ENCODE measurements at regions not wholly inside any gene's neighbourhood (a gene's known extent, or its start where the extent isn't known, plus 50 kb on each side); places are given as distances from the start of the nearest gene placed in this dataset.
"Not testable (repeated sequence)": the region's sequence is repeated elsewhere in the genome, so short reads cannot be mapped to it uniquely, and the experiment has no call there.

DNA sequence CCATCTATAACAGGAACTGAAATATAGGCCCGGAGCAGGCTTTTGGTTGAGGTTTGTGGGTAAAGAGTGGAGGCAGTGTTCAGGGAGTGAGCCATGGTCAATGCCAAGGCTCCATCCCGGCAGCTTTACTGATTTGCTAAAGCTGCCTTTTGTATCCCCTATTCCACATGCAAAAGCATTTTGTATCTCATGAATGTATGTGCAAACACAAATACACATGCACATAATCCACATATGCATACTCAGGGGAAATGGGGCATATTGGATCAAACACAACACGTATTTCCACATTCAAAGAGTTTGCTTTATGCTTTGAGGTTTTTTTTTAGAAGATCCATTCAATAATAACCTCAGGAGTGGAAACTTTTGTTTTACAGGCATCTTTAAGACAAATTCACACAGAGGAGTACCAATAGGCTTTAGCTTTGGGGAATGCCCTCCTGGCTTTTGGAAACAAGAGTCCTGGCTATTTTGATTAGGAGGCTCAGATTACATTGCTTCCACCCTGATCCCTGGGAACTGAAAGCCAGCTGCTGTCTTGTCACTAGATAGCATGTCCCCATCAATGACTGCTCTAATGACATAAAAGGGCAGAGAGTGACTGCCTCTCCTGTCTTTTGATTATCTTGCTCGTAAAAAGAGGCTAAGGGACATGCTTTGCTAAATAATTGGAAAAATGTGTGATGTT lies 263.2 kb downstream of the EN1 start:
- no peak for DNase-seq
- no peak for TF ChIP-seq GATA1 (IDR thresholded peaks at IDR 0.05; ENCODE audit: low read depth, low read length)
- no peak for TF ChIP-seq POLR2A (IDR thresholded peaks at IDR 0.05; ENCODE audit: low read length)

DNA sequence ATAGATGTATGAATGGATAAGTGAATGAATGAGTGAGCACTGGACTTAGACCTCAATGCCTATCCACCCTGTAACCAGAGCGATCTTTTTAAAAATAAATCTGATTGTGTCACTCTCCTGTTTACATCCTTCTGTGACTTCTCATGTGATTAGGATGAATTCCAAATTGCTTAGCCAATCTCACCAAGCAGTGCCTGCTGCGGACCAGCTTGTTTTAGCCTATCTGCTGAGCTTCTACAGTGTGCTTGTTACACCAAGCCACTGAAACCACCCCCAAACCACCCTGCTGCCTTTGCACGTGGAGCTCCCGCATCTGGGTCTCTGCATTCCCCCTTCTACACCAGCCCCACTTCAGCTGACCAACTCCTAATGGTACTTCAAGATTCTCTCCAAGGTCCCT lies 265.4 kb downstream of the EN1 start:
- TF ChIP-seq GATA1 (IDR thresholded peaks at IDR 0.05; ENCODE audit: low read depth, low read length) (no peak), POLR2A (IDR thresholded peaks at IDR 0.05; ENCODE audit: low read length) (no peak)
- no peak for DNase-seq

DNA sequence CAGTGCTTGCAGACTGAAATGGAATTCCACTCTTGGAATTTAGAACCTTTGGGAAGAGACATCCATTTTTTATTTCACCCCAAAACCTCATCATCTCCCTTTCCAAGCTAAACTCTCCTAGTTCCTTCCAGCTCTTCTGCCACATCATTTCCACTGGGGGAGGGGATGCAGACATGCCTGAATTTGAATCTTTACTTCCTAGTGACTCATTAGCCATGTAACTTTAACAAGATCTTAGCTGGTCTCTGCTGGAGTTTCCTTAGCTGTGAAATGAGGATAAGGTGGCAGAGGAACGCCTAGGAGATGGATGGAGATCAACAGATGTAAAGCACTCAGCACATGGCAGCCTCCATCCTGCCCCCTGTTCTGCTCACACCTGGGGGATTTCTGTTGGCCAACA lies 266.8 kb downstream of the EN1 start:
- TF ChIP-seq POLR2A (IDR thresholded peaks at IDR 0.05; ENCODE audit: low read length) (no peak), GATA1 (IDR thresholded peaks at IDR 0.05; ENCODE audit: low read depth, low read length) (no peak)
- DNase-seq = no peak

DNA sequence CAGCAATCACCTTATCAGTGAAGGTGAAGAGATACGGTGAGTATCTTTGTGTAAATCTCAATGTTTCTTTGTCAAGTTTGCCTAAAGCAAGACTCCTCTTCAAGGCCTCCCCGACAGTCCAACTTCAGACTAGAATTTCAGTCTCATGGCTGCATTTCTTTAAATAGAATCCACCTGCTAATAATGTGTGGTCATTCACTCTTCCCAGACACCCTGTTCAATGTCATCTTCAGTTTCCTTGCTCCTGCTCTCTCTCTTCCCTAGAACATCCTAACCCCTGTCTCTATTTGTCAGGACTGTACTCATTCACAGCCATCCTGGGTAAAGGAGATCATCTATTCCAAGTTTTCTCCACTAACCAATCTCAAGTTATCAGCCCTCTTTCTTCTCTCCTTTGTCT lies 267.3 kb downstream of the EN1 start:
- TF ChIP-seq GATA1 (IDR thresholded peaks at IDR 0.05; ENCODE audit: low read depth, low read length) = no peak
- TF ChIP-seq POLR2A (IDR thresholded peaks at IDR 0.05; ENCODE audit: low read length) = no peak
- no peak for DNase-seq

DNA sequence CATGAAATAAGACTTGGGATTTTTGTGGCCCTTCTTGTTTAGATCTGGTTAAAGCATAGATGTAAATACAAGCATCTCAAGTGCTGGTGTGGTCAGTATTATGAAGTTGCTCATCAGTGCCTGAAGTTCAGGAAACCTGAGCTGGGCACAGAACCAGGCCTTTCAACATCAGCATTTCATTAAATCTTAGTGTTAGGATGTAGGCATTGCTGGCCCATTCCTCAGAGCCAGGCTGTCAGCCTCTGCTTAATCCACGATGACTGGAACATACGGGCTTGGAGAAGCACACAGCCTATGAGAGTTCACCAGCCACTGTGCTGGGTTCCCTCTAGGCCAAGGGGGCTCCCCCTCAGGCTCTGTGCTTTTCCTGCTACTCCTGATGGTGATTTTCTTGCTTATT lies 270.2 kb downstream of the EN1 start:
- DNase-seq = no peak

DNA sequence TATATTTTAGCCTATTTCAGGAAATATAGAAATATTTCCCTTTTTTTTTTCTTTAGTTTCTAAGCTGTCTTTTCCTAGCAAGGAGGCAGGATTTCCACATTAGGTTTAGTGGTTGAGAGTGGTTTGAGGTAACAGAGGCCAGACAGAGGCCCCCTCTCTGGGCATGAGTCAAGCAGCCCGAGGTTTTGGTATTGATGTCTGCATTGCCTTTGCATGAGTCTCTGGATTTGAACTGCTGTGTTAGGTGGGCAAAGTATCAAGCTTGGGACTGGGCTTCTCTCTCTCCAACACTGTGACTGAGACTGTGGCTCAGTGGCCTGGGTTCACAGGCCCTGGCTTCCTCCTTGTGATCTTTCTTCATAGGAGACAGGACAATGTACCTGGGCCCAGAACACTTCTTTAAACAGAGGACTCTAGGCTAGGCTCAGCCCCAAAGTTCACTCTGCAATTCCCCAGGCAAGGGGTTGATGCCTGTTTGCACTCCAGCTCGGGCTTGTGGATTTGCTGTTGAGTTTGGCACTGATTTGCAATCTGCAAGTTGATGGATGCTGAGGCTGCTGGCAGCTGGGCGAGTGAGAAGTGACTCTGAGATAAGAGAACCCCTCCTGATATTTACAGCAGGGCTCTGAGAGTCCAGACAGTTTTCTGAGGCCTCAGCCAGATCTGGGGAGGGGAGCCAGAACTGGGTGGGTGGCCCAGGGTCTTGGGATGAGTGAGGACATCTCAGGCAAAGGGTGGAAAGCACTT lies 271.2 kb downstream of the EN1 start:
- no peak for DNase-seq
- TF ChIP-seq POLR2A (IDR thresholded peaks at IDR 0.05; ENCODE audit: low read length) (no peak), GATA1 (IDR thresholded peaks at IDR 0.05; ENCODE audit: low read depth, low read length) (no peak)

More for the DNA sequence above, 270.2 kb downstream of the EN1 start:
- no peak for TF ChIP-seq POLR2A (IDR thresholded peaks at IDR 0.05; ENCODE audit: low read length)
- no peak for TF ChIP-seq GATA1 (IDR thresholded peaks at IDR 0.05; ENCODE audit: low read depth, low read length)

DNA sequence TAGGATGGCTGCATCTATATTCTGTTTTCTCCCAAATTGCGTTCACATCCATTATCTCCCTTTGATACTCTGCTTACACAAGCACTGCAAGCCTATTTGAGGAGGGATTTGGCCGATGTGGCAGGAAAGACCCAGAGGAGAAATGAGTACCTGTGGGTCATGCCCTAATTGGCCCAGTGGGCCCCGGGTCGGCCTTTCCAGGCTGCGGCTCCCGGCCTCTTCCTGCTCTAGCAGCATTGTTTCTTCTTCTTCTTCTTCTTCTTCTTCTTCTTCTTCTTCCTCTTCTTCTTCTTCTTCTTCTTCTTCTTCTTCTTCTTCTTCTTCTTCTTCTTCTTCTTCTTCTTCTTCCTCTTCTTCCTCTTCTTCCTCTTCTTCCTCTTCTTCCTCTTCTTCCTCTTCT lies 275.1 kb downstream of the EN1 start:
- not testable (repeated sequence) for DNase-seq

DNA sequence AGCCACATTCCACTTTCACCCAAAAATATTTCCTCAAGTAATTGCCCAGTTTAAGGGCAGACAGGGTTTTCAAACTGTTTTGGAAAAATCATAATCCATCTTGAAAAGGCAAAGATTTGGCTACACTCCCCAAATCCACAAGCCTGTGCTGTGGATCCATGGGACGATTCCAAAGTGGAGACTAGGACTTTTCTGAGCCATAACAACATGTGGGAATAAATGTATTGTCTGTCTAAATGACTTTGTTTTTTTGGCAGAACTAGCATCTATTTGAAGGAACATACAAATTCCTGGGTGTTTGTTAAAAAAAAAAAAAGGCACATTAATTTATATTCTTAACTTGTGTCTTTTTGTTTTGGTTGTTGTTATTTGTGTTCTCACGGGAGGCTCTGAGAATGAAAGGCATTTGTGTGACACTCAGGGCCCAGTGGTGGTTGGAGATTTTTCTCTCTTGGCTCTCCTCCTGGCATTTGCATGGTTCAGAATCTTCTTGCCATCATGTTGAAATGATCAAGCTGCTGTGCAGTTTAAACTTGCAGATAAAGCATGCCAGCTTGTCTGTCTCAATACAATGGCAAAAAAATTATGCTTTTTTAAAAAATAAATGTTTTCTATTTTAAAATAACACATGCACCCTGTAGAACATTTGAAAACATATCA lies 277.4 kb downstream of the EN1 start:
- no peak for DNase-seq
- TF ChIP-seq GATA1 (IDR thresholded peaks at IDR 0.05; ENCODE audit: low read depth, low read length) = no peak
- no peak for TF ChIP-seq POLR2A (IDR thresholded peaks at IDR 0.05; ENCODE audit: low read length)

DNA sequence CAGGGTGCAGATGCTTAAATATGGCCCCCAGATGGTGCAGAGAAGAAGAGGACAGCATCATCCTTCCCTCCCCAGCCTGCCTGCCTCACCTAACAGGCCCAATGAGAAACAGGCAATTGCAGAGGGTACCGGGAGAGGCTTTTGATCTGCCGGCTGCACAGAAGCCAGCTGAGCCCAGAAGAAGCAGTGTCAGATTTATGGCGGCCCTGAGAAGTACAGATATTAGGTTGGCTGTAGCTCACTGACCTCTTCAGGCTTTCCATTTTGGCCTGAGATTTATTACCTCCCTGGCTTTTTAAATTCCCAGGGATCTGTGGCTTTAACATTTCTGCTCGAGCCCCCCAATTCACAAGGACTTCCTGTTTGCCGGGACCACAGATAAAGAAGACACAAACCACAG lies 278.7 kb downstream of the EN1 start:
- TF ChIP-seq GATA1 (IDR thresholded peaks at IDR 0.05; ENCODE audit: low read depth, low read length) (no peak), POLR2A (IDR thresholded peaks at IDR 0.05; ENCODE audit: low read length) (no peak)
- DNase-seq = no peak

DNA sequence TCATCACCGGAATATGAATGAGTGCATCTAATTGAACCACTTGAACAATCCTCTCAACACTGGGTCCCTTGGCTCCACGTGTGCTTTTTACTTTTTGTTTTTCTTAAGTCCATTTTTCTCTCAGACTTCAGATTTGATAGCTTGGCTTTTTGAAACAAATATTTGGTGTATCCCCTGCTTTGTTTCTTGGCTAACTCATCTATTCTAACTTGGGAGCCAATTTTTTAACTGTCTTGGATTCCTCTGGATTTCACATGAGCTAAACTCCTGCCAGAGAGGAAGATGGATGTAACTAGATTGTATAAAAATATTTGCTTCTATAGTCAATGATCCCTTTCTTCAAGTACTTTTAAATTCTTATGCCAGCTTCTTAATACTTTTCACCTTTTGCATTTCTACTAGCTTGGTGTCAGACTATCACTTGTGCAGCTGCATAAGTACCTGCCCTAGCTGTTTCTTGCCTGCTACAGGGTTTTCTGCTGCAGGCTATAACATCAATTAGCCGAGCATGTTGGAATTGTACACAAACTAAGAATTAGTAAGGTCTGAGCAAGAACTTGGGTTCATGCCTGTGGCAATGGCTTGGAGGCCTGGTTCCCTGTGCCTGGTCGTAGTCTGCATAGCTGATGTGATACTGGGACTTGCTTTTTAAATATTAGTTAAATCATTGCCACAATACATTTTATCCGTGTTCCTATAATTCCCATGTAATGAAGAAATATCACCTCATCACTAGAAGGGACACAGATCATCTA lies 281.5 kb downstream of the EN1 start:
- no peak for DNase-seq
- no peak for TF ChIP-seq GATA1 (IDR thresholded peaks at IDR 0.05; ENCODE audit: low read depth, low read length)
- no peak for TF ChIP-seq POLR2A (IDR thresholded peaks at IDR 0.05; ENCODE audit: low read length)

DNA sequence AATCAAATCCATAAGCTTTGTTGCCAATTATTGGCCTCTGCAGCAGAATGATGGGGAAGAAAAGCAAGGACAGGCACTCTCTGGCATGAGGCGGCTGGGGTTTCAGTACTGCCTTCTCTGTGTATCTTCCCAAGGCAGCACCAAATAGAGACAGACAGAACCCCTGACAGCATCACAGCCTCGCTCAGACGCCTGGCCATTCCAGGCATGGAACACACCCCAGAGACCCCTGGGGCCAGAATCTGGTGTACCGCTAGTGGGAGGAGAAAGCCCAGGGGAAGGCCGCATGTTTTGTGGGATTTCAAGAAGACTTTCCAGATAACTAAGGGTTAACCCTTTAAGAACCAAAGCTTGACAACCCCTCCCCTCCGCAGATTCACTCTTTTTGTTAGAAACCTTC lies 282.1 kb downstream of the EN1 start:
- TF ChIP-seq GATA1 (IDR thresholded peaks at IDR 0.05; ENCODE audit: low read depth, low read length) (no peak), POLR2A (IDR thresholded peaks at IDR 0.05; ENCODE audit: low read length) (no peak)
- no peak for DNase-seq

DNA sequence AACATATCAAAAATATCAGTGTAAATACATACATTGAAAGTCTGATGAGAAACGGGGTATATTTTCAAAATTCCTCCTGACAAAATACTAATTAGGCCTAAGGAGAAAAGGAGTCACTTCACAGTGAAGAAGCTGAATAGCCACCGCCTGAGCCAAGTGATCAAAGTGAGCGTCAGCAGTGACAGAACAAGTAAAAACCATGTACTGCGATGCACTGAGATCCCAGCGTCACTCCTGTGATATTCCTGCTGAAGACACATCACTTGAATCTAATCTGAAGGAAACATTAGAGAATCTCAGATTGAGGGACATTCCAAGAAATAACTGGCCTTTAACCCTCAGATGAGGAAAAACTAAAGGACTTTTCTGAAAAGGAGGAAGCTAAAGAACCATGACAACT lies 285.3 kb downstream of the EN1 start:
- no peak for DNase-seq
- no peak for TF ChIP-seq GATA1 (IDR thresholded peaks at IDR 0.05; ENCODE audit: low read depth, low read length)
- TF ChIP-seq POLR2A (IDR thresholded peaks at IDR 0.05; ENCODE audit: low read length) = no peak

DNA sequence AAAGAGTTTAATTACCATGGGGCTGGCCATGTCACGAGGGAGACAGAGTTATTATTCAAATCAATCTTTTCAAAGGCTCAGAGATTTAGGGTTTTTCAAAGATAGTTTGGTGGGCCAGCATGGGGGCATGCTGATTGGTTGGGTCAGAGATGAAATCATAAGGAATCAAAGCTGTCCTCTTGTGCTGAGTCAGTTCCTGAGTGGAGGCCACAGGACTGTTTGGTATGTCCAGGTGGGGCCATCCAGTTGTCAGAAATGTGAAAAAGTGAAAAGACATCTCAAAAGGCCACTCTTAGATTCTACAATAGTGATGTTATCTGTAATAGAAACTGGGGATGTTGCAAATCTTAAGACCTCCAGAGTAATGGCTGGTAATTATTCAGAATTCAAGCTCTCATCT lies 288.6 kb downstream of the EN1 start:
- DNase-seq = no peak
- TF ChIP-seq POLR2A (IDR thresholded peaks at IDR 0.05; ENCODE audit: low read length) = no peak
- no peak for TF ChIP-seq GATA1 (IDR thresholded peaks at IDR 0.05; ENCODE audit: low read depth, low read length)

DNA sequence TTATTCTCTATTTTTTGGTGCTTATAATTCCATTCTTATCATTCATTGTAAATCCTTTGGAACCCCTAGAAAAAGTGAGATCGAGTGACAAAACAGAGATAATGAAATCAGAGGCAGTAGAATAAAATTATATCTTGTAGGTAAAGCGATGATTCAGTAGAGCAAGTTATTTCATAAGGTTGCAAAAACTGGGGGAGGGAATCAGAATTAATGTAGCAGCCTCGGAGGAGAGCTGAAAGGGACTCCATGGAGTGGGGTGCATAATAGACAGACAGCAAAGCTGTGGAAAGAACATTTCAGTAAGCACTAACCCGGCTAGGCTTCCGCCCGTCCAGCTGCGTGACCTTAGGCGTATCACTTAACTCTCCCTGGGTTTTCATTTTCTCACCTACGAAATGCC lies 289.7 kb downstream of the EN1 start:
- DNase-seq = no peak
- TF ChIP-seq GATA1 (IDR thresholded peaks at IDR 0.05; ENCODE audit: low read depth, low read length) (no peak), POLR2A (IDR thresholded peaks at IDR 0.05; ENCODE audit: low read length) (no peak)
